DMS79 treated with DMSO at 0.1 percent for 48 hours (cell line): ENCODE measurements at regions not wholly inside any gene's neighbourhood (a gene's known extent, or its start where the extent isn't known, plus 50 kb on each side); places are given as distances from the start of the nearest gene placed in this dataset.

Experiments used
- DNase-seq: peaks from one replicate; lab custom pipeline; 2025; lab: John Stamatoyannopoulos, UW

DNA sequence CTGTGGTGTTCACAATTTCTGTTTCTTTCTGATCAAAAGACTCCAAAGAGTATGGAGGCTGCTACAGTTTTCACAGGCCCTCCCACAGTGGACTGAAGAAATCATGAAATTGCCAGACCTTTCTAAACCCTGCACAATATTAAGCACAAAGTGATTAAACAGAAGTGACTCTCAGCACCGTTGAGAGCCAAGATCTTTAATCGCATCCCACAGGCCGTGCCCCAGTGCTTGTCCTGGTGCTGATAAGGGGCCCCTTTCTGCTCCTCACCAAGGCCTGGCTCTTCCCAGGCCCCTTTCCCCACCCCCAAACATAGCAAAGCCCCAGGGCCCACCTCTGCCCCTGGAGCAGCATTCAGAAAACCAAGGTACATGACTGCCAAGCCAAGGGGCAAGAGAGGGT is 57.4 kb upstream of the BMAL1 start:
- DNase-seq = no peak

DNA sequence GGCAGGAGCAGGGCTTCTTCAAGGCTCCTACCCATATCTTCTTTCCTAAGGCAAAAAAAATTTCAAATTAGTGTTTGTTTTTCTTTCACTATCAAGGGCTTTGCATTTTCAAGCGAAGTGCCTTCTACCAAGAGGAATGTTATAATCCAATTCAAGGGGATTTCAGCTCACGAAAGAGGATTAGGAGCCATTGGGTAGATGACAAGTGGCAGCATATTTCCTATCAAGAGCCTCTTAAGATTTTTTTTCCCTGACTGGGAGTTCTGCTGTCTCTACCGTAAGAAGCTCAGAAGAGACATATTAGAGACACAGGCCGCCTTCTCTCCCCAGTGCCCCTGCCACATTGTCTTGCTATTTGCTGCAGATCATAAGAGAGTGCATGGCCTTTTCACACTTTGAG is 55.9 kb upstream of the BMAL1 start:
- peak; percentile 96 for DNase-seq

DNA sequence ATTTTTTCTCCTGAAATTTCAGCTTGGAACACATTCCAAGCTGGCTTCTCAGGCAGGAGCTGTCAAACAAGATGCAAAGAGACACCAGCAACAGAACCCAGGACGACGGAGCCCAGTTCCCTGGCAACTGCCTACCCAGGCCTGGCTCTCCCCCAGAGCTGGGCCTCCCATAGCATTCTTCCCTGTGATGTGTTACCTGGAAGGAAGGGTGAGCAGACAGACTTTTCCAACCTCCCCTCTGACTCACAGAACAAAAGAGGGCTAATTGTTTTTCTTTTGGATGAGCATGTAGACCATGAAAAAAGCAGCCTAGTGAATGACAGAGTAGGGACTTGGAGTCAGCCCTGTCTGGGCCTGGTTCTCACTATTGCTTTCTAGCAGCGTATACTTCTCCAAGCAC is 55.3 kb upstream of the BMAL1 start:
- peak; percentile 52 for DNase-seq

DNA sequence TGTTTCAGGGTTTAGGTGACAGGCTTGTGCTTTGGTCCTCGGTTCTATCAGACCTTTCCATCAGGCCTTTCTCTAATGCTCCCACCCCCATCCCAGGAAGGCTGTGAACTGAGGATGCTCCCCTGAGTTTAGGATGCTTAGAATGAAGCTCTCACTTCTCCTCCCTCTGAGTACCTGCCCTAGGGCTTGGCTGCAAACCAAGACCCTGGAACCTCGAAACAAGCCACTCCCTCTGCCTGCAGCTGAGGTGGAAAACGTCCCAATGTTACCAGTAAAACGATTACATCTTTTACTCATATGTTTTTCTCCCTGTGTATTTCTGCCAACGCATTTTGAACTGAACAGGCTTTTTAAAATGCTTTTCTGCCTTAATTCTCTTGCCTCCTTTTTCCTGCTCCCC is 54.5 kb upstream of the BMAL1 start:
- peak; percentile 81 for DNase-seq

DNA sequence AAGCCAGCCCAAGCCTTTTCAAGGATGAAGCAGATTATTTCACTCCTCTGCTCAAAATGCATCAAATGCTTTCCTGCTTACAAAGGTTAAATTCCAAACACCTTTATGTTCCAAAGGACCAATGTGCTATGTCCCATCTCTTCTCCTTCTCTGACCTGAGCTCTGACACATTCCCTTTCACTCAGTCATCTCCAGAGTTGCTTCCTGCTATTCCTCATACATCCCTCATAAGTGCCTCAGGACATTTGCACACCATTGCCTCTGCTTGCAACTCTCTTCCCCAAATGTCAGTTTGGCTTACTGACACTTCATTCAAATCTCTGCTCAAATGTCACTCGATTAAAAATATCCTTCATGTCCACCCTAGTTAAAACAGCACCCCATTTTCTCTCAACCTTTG is 53.3 kb upstream of the BMAL1 start:
- DNase-seq = no peak

DNA sequence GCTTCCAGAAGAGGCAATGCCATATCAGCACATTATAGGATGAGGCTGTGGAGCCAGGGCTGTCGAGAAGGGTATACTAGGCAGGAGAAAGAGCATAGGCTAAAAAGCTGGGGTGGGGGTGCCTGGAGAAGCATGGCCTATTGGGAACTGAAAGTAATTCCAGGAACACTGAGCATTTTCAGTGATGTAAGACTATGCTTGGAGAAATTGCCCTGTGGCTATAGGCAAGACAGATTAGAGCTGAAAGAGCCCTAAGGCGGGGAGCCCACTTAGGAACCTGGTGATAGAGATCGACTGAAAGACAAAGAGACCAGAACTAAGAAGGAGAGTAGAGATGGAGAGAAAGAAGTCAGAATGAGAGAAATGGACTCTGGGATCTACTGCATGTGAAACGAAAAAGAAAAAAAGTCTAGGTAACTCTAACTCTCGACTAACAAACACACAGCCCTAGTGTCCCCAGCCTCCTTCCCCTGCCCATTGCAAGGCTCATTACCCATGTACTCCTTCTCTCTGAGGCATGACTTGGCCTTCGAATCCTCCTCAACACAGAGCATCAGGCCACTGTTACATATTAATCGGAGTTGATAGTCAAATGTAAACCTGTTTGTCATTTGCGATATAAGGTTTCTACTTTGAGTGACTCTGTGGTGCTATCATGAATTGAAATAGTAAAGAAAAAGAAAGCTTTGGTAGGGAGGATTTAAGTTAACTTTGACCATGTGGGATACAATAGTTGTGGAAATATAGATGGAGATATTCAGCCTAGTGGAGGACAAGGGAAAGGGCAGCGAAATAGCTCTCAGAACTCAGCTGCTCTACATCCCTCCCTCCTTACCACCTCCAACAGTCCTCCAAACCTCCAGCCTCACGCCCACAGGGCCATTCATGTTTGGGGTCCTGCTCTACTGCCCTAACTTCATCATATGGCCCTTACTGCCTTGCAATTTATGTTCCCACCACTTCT is 52.3 kb upstream of the BMAL1 start:
- no peak for DNase-seq

DNA sequence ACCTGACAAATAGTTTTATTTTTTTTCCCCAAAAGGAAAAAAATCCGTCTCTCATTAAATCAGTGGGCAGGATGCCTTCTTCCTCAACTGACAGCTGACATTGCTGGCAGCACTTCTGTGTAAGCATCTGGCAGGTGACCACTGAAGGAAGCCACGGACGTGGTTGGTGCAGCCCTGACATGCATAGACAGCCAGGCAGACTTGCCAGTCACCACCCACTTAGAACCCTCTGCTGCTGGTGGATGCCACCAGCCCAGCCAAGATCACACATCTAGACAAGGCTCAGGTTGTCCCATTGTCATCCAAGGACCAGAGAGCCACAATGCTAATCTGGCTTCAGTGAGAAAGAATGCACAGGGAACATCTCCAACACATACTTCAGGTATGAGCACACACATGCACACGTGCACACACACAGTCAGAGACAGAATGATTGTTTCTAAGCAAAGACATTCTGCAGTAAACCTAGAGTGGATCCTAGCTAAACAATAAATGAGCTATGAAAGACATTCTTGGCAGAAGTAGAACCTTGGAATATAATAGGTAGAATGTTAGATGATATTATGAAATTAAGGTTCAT is 49.8 kb upstream of the BMAL1 start:
- no peak for DNase-seq
